ENCODE measurements at regions not wholly inside any gene's neighbourhood (a gene's known extent, or its start where the extent isn't known, plus 50 kb on each side); places are given as distances from the start of the nearest gene placed in this dataset.

- Mint-ChIP-seq H3K27ac (ENCODE audit: unreplicated experiment) (no peak overlapping the region), H3K36me3 (ENCODE audit: unreplicated experiment) (no peaks in the 10 kb centered on the region), H3K9me3 (ENCODE audit: unreplicated experiment) (no peaks in the 10 kb centered on the region), H3K27me3 (ENCODE audit: unreplicated experiment) (no peaks in the 10 kb centered on the region), H3K4me1 (ENCODE audit: unreplicated experiment) (peaks cover 6% of the 10 kb centered on the region), H3K4me3 (ENCODE audit: unreplicated experiment) (no peak overlapping the region)
- TF ChIP-seq CTCF (IDR thresholded peaks at IDR 0.05), result no peak
- DNase-seq (ENCODE audit: extremely low spot score, unreplicated experiment), result no peak
These were observed 52.8 kb upstream of the CD302 start for GRCh38 chr2:159850789-159851188.

- DNase-seq (ENCODE audit: extremely low spot score, unreplicated experiment), result no peak
- H3K4me1 Mint-ChIP-seq (ENCODE audit: unreplicated experiment), result no peaks in the 10 kb centered on the region
- H3K4me3 Mint-ChIP-seq (ENCODE audit: unreplicated experiment), result no peak overlapping the region
- no peaks in the 10 kb centered on the region for H3K9me3 Mint-ChIP-seq (ENCODE audit: unreplicated experiment)
- H3K27ac Mint-ChIP-seq (ENCODE audit: unreplicated experiment), result no peak overlapping the region
- no peaks in the 10 kb centered on the region for H3K36me3 Mint-ChIP-seq (ENCODE audit: unreplicated experiment)
- H3K27me3 Mint-ChIP-seq (ENCODE audit: unreplicated experiment), result no peaks in the 10 kb centered on the region
- TF ChIP-seq CTCF (IDR thresholded peaks at IDR 0.05), result no peak
These were observed 51.3 kb upstream of the CD302 start for GRCh38 chr2:159849160-159849813.

Measured in osteocyte (in vitro differentiated cells).